AG04449 (cell line): ENCODE measurements at regions not wholly inside any gene's neighbourhood (a gene's known extent, or its start where the extent isn't known, plus 50 kb on each side); places are given as distances from the start of the nearest gene placed in this dataset.

Experiments
- CTCF ChIA-PET: fragments of 350-600 bp; formaldehyde crosslinking; extraction: SDS; loops from one replicate; lab custom pipeline; 2021; ENCODE audit warnings: antibody characterized with exemption; lab: Yijun Ruan, JAX
- POLR2A ChIA-PET: fragments of 400-600, 350-600 bp; formaldehyde crosslinking; extraction: SDS; loops from one replicate; lab custom pipeline; 2020; ENCODE audit warnings: antibody characterized with exemption, inconsistent platforms; lab: Yijun Ruan, JAX
- DNase-seq: peaks from one replicate; pipeline ENCODE4 v3.0.0-alpha.2; 2010; ENCODE audit warnings: low read depth, low spot score
- H3K4me3 ChIP-seq: 2 replicates; pipeline ENCODE4 v1.5.1; 2011; ENCODE audit warnings: low read depth, mild to moderate bottlenecking, control low read depth, low read length
- TF ChIP-seq, protein P1 (sequence below): IDR thresholded peaks from one replicate; pipeline ENCODE4 v1.5.1; 2011; ENCODE audit warnings: mild to moderate bottlenecking, moderate library complexity, low read length, control low read depth, inconsistent platforms; ENCODE audit not compliant: insufficient read depth; ENCODE audit errors: missing control alignments

DNA sequence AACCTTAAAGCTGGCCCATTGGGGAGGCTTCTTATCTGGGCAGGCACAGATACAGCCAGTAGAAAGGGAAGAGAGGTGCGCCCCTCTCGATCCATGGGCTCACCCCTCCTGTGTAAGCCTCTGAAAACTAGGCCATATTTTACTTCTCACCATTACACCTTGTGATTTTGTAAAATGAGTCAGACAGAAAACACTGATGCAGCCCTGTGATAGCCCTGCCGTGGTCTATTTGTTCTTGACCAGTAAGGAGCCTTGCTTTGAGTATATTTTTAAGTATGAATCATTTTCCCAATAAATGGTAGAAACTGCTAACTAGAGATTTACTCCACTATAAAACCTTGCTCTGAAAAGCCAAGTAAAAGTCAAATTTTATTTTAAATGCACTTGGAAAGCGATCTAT, 329.8 kb upstream of the MBL2 start:
- H3K4me3 ChIP-seq = no peak overlapping the region
- POLR2A ChIA-PET = no interaction called here
- CTCF ChIA-PET = no interaction called here
- DNase-seq = no peak
- TF ChIP-seq, protein P1, sequence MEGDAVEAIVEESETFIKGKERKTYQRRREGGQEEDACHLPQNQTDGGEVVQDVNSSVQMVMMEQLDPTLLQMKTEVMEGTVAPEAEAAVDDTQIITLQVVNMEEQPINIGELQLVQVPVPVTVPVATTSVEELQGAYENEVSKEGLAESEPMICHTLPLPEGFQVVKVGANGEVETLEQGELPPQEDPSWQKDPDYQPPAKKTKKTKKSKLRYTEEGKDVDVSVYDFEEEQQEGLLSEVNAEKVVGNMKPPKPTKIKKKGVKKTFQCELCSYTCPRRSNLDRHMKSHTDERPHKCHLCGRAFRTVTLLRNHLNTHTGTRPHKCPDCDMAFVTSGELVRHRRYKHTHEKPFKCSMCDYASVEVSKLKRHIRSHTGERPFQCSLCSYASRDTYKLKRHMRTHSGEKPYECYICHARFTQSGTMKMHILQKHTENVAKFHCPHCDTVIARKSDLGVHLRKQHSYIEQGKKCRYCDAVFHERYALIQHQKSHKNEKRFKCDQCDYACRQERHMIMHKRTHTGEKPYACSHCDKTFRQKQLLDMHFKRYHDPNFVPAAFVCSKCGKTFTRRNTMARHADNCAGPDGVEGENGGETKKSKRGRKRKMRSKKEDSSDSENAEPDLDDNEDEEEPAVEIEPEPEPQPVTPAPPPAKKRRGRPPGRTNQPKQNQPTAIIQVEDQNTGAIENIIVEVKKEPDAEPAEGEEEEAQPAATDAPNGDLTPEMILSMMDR = no peak

DNA sequence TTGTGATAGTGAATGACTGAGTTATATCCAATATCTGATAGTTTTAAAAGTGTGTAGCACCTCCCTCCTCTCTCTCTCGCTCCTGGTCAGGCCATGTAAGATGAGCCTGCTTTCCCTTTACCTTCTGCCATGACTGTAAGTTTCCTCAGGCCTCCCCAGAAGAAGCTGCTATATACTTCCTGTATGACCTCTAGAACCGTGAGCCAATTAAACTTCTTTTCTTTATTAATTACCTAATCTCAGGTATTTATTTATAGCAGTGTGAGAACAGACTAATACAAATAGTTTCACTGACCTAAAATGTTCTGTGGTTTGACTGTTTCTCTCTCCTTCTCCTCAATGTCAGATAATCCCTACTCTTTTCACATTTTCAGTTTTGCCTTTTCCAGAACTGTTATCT, 321.3 kb upstream of the MBL2 start:
- TF ChIP-seq, protein P1 = no peak
- ChIA-PET CTCF (no interaction called here), POLR2A (no interaction called here)
- H3K4me3 ChIP-seq = no peak overlapping the region
- no peak for DNase-seq

DNA sequence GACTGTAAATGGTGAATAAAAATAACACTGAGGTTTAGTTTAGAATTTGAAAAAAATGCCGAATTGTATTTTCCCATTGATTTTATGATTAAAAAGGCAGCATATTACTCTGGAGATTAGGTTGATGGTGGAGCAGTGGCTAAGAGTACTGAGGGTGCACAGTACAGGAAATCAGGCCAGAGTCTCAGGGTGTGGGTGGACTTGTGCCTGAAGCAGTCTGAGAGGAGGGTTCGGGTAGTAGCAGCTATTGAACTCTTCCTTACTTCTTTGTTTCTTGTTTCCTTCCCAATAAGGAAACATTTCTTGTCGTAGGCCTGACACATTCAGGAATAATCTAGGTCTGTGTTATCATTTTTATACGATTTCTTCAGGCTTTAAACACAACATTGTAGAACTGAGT, 319.0 kb upstream of the MBL2 start:
- POLR2A ChIA-PET = no interaction called here
- no peak for DNase-seq
- CTCF ChIA-PET = no interaction called here
- H3K4me3 ChIP-seq = no peak overlapping the region
- TF ChIP-seq, protein P1 = no peak

DNA sequence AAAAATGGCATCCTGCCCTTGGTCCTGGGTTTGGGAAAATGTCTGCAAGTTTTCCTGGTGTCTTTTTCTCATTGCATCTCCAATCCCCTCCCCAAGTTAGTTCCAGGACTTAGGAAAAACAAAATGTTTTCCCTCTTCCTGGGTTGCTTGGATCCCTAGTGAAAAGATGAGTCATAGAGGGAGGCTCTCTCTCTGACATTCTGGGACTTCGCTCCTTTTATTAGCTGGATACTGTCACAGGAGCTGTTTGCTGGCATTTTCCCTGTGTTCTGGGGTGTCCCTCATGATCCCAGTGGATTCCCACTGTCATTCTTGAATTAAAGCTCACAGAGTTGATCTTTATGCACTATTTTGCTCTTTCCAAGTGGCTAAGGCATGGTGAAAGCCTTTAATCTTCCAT, 316.4 kb upstream of the MBL2 start:
- POLR2A ChIA-PET = no interaction called here
- H3K4me3 ChIP-seq = no peak overlapping the region
- TF ChIP-seq, protein P1 = no peak
- CTCF ChIA-PET = no interaction called here
- no peak for DNase-seq

DNA sequence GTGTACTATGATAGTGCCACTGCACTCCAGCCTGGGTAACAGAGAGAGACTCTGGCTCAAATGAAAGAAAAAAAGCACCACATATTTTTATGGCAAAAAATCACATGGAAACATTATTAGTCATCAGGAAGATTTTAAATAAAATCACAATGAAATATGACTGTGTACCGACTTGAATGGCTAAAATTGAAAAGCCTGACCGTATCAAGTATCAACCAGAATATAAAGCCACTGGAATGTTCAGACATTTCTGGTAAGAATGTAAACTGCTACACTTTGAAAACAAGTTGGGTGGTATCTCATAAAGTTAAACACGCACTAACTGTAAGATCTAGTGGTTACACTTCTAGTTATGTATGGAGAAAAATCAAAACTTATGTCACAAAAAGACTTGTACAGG, 306.7 kb upstream of the MBL2 start:
- no peak for DNase-seq
- TF ChIP-seq, protein P1 = no peak
- no peak overlapping the region for H3K4me3 ChIP-seq
- ChIA-PET POLR2A (no interaction called here), CTCF (no interaction called here)

DNA sequence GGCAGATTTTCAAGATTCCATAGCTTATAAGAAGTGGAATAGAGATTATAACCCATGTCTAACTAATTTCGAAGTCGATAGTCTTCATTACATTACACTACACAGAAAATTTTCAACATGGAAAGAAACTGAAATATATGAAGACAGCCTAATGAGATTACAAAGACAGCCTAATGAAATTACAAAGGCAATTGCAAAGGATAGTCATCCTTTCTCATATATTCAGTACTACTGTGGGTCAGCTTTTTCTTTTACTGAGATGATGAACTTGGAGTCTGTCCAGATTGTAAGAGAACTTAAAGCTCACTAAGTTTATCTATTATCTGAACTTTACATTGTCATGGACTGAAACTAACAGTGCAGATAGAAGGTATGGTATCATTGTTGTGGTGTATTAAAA, 304.4 kb upstream of the MBL2 start:
- DNase-seq = no peak
- TF ChIP-seq, protein P1 = no peak
- ChIA-PET POLR2A (no interaction called here), CTCF (no interaction called here)
- no peak overlapping the region for H3K4me3 ChIP-seq

DNA sequence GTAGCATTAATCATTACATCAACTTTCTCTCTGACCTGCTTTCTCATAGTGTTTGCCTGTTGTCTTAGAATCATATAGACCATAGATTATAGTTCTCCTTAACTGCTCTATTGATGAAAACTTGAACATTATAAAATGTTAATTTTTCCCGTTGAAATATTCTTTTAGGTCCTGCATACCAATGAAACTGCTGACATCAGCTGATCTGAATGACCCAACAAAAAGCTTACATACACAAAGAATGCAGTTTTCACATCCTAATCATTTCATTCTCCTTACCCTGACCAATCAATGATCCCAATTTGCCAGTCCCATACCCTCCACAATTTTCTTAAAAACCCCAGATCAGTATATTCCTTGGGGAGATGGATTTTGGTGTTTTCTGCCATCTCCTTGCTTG, 302.9 kb upstream of the MBL2 start:
- POLR2A ChIA-PET = no interaction called here

More for the DNA sequence above, 302.9 kb upstream of the MBL2 start:
- TF ChIP-seq, protein P1 = no peak
- CTCF ChIA-PET = no interaction called here
- DNase-seq = no peak
- H3K4me3 ChIP-seq = no peak overlapping the region
